22Rv1 (cell line): ENCODE measurements at regions not wholly inside any gene's neighbourhood (a gene's known extent, or its start where the extent isn't known, plus 50 kb on each side); places are given as distances from the start of the nearest gene placed in this dataset.

Experiments
- ZFX ChIP-seq: fragments of 450-650 bp; IDR thresholded peaks from 2 replicates; pipeline ENCODE4 v1.6.1; 2017; ENCODE audit warnings: antibody characterized with exemption, borderline replicate concordance
- TF ChIP-seq, protein P1 (sequence below): fragments of 450-650 bp; IDR thresholded peaks from 2 replicates; pipeline ENCODE4 v1.5.1; 2017; ENCODE audit warnings: mild to moderate bottlenecking

DNA sequence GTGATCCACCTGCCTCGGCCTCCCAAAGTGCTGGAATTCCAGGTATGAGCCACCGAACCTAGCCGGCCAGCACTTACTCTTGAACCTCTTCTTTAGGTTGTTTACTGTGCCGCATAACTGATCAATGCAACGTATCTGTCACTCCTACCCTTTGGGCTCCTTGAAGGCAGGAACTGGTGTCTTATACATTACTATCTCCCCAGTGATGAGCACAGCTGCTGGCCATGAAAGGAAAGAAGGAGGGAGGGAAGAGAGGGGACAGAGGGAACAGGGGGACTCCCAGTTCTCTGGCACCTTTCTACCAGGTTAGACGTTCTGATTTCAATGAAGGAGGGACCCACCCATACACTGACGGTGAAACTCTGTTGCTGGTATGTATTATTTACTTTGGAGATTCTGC, 111.8 kb upstream of the NANOS1 start:
- TF ChIP-seq, protein P1, sequence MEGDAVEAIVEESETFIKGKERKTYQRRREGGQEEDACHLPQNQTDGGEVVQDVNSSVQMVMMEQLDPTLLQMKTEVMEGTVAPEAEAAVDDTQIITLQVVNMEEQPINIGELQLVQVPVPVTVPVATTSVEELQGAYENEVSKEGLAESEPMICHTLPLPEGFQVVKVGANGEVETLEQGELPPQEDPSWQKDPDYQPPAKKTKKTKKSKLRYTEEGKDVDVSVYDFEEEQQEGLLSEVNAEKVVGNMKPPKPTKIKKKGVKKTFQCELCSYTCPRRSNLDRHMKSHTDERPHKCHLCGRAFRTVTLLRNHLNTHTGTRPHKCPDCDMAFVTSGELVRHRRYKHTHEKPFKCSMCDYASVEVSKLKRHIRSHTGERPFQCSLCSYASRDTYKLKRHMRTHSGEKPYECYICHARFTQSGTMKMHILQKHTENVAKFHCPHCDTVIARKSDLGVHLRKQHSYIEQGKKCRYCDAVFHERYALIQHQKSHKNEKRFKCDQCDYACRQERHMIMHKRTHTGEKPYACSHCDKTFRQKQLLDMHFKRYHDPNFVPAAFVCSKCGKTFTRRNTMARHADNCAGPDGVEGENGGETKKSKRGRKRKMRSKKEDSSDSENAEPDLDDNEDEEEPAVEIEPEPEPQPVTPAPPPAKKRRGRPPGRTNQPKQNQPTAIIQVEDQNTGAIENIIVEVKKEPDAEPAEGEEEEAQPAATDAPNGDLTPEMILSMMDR, result no peak
- no peak for TF ChIP-seq ZFX
